Panc1 (cell line): ENCODE measurements at regions not wholly inside any gene's neighbourhood (a gene's known extent, or its start where the extent isn't known, plus 50 kb on each side); places are given as distances from the start of the nearest gene placed in this dataset.

Source experiments
- POLR2AphosphoS5 ChIP-seq: IDR thresholded peaks from 2 replicates; pipeline ENCODE4 v1.6.1; 2012; ENCODE audit warnings: mild to moderate bottlenecking, low read depth, low read length, moderate library complexity
- SIN3A ChIP-seq: IDR thresholded peaks from 2 replicates; pipeline ENCODE4 v1.6.1; 2012; ENCODE audit warnings: low read depth, mild to moderate bottlenecking, low read length, moderate library complexity, borderline replicate concordance; ENCODE audit not compliant: insufficient read depth
- TF ChIP-seq, protein P1 (sequence below): fragments of 450-650 bp; IDR thresholded peaks from 2 replicates; pipeline ENCODE4 v1.5.1; 2017; ENCODE audit warnings: mild to moderate bottlenecking

GRCh38 chrX:151081016-151081415 lies 95.4 kb upstream of the GPR50 start:
- TF ChIP-seq, protein P1, sequence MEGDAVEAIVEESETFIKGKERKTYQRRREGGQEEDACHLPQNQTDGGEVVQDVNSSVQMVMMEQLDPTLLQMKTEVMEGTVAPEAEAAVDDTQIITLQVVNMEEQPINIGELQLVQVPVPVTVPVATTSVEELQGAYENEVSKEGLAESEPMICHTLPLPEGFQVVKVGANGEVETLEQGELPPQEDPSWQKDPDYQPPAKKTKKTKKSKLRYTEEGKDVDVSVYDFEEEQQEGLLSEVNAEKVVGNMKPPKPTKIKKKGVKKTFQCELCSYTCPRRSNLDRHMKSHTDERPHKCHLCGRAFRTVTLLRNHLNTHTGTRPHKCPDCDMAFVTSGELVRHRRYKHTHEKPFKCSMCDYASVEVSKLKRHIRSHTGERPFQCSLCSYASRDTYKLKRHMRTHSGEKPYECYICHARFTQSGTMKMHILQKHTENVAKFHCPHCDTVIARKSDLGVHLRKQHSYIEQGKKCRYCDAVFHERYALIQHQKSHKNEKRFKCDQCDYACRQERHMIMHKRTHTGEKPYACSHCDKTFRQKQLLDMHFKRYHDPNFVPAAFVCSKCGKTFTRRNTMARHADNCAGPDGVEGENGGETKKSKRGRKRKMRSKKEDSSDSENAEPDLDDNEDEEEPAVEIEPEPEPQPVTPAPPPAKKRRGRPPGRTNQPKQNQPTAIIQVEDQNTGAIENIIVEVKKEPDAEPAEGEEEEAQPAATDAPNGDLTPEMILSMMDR = no peak
- no peak for TF ChIP-seq SIN3A
- no peak for TF ChIP-seq POLR2AphosphoS5
